DOHH2 (cell line): ENCODE measurements at regions not wholly inside any gene's neighbourhood (a gene's known extent, or its start where the extent isn't known, plus 50 kb on each side); places are given as distances from the start of the nearest gene placed in this dataset.

Experiments
- CTCF ChIP-seq: fragments of 200-600 bp; sonication (generic); IDR thresholded peaks from one replicate; pipeline ENCODE4 v1.5.1; 2014; ENCODE audit warnings: antibody characterized with exemption, mild to moderate bottlenecking, low read depth, low read length; ENCODE audit not compliant: poor library complexity, severe bottlenecking
- EZH2phosphoT487 ChIP-seq: fragments of 200-600 bp; sonication (generic); IDR thresholded peaks from 2 replicates; pipeline ENCODE4 v1.6.1; 2017; ENCODE audit warnings: borderline replicate concordance, mild to moderate bottlenecking, antibody characterized with exemption, low read length, moderate library complexity, mixed read lengths

- TF ChIP-seq CTCF (no peak), EZH2phosphoT487 (no peak)
Observed at GRCh38 chr9:626596-626995, 214.9 kb upstream of the DMRT1 start.
